Effector memory CD8-positive, alpha-beta T cell (primary cell): ENCODE measurements at regions not wholly inside any gene's neighbourhood (a gene's known extent, or its start where the extent isn't known, plus 50 kb on each side); places are given as distances from the start of the nearest gene placed in this dataset.
A peak's percentile ranks its signal among the peaks of the same experiment; 100 is the strongest.

Source experiments
- ATAC-seq: fragments of 150-1000 bp; cut with Tn5 transposase; replicated peaks from 2 replicates; pipeline ENCODE4 v1.10.0; 2021; ENCODE audit warnings: mild to moderate bottlenecking, moderate library complexity
- DNase-seq, 3 experiments: peaks; one replicate each; pipeline ENCODE4 v3.0.0; 2021
- H3K27ac Mint-ChIP-seq, 2 donors: one replicate each; pipeline ENCODE4 v1.8.0; 2022; ENCODE audit warnings: mild to moderate bottlenecking in 2 of 2, mixed read lengths in 2 of 2, moderate library complexity in 2 of 2
- H3K27me3 Mint-ChIP-seq, 2 donors: one replicate each; pipeline ENCODE4 v1.8.0; 2022; ENCODE audit warnings: mixed read lengths in 2 of 2
- H3K36me3 Mint-ChIP-seq: one replicate; pipeline ENCODE4 v1.8.0; 2022; ENCODE audit warnings: mild to moderate bottlenecking, moderate library complexity, mixed read lengths; ENCODE audit not compliant: insufficient read depth
- H3K4me1 Mint-ChIP-seq, 2 donors: one replicate each; pipeline ENCODE4 v1.8.0; 2022; ENCODE audit warnings: low read depth in 2 of 2, mixed read lengths in 2 of 2
- H3K4me3 Mint-ChIP-seq, 2 donors: one replicate each; pipeline ENCODE4 v1.8.0; 2022; ENCODE audit warnings: mild to moderate bottlenecking in 2 of 2, mixed read lengths in 2 of 2, moderate library complexity in 2 of 2
- H3K9me3 Mint-ChIP-seq, 2 donors: one replicate each; pipeline ENCODE4 v1.8.0; 2022; ENCODE audit warnings: mixed read lengths in 2 of 2

DNA sequence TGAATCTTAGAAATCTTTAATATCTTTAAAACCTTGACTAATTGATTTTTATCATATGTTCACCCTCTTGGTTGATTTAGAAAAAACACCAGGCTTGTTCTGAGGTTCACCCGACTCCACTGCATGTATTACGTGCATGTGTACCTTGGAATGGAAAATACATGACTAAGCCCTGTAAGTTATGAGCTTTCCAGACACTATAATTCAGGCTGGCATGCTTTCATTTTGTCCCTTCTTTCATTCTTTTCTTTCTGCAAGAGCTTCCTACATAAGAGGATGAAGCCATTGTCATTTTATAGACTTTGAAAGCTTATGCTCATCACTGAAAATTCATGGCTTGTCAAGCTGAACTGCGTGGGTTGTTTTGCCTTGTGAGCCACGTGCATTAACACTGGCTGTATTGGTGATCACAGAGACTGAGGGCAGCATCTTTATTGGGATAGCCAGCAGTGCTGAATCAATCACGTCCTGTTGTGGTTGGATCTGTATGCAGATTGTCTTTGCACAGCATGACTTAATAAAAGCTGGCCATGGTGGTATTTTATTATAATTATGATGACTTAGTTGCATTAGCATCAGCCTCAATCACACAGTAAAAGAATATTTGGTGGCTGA is 141.9 kb downstream of the SLIT2 start:
- Mint-ChIP-seq H3K4me3 (no peak overlapping the region), H3K27ac (no peak overlapping the region), H3K27me3 (no peaks in the 10 kb centered on the region), H3K36me3 (no peaks in the 10 kb centered on the region), H3K4me1 (no peaks in the 10 kb centered on the region), H3K9me3 (peaks cover 0 to 7% of the 10 kb centered on the region in 2 donors)
- no peak for DNase-seq
- ATAC-seq = no peak

DNA sequence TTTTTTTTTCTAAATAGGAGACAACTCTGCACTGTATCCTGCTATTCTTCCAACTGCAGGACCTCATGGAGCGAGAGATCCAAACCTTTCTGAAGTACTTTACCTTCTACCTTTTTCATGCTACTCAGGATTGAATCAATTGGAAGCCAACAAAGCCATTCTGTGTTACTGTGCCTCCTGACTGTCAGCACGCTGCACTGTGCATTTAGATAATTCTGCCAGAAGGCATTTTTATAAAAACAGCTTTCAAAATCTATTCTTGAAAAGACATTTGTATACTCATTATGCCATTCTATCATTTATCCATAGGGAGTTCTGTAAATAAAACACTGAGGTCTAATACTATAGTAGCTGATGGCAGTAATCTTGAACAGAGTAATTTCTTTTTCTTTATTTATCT is 142.8 kb downstream of the SLIT2 start:
- DNase-seq (no peak), ATAC-seq (no peak)
- Mint-ChIP-seq H3K4me1 (no peaks in the 10 kb centered on the region), H3K36me3 (no peaks in the 10 kb centered on the region), H3K4me3 (no peak overlapping the region), H3K9me3 (peaks cover 0 to 7% of the 10 kb centered on the region in 2 donors), H3K27ac (no peak overlapping the region), H3K27me3 (no peaks in the 10 kb centered on the region)

DNA sequence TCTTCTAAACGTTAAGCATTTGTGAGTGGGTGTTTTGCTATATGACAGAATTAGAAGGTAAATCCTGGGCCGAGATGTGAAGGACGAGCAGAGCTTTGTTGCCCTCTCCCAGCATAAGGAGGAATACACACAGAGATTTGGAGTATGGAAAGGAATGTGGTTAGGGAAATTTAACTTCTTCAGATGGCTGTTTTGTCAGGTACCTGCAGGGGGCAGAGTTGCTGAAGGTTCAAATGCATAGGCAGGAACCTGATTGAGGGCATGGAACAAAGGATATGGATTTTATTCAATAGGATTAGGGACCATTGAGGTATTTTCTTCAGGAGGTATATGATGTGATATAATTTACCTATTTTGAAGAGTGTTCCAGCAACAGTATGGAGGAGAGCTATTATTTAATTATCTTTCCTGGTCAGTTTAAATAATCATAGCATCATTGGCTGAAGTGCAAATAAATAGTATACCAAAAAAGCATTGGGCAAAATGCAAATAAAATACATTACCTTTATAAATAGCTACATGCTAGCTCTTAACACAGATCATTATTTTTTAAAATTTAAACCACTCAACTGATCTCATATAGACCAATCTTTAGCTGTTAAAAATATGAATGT is 143.6 kb downstream of the SLIT2 start:
- ATAC-seq (no peak), DNase-seq (peak in 1 of 3 experiments; percentile 4)
- peaks cover 0 to 7% of the 10 kb centered on the region in 2 donors for H3K9me3 Mint-ChIP-seq
- H3K4me3 Mint-ChIP-seq = no peak overlapping the region
- no peaks in the 10 kb centered on the region for H3K4me1 Mint-ChIP-seq
- no peaks in the 10 kb centered on the region for H3K27me3 Mint-ChIP-seq
- no peak overlapping the region for H3K27ac Mint-ChIP-seq
- H3K36me3 Mint-ChIP-seq = no peaks in the 10 kb centered on the region

DNA sequence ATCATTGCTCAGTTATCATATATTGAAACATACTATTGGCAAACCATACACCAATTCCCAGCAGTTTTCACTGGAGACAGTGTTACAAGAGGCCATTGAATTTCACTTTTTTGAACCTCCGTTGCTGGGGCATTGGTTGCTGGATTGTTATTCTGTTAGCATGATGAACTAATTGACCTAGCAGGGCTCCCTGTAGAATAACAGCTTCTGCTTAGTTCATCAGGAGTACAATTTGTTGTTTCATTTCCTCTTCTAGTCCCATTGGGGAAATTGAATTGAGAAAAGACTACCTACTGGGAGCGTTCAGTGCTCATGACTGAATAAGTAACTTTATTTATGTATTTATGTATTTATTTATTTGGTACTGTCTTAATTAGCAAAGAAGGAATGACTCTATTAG is 151.6 kb downstream of the SLIT2 start:
- Mint-ChIP-seq H3K36me3 (no peaks in the 10 kb centered on the region), H3K4me1 (no peaks in the 10 kb centered on the region), H3K4me3 (no peak overlapping the region), H3K27me3 (no peaks in the 10 kb centered on the region), H3K9me3 (peaks cover 0 to 2% of the 10 kb centered on the region in 2 donors), H3K27ac (no peak overlapping the region)
- DNase-seq (no peak), ATAC-seq (no peak)

DNA sequence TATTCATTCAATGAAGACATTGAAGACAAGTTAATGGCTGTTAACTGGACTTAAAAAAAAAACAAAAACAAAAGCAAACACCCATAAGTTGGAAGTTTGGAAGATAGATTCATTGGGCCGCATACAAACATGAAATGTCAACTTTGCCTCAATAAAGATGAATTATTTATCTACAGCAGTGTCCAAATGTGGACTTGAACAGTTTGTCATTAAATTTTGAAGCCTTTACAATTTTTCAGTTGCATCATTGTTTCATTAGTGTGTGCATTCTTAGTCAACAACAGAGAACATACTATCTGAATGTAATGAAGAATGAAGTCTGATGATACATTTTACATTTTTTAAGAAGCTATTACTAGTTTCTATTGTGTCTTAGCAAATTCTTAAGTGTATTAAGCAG is 152.1 kb downstream of the SLIT2 start:
- no peaks in the 10 kb centered on the region for H3K36me3 Mint-ChIP-seq
- H3K9me3 Mint-ChIP-seq = peaks cover 0 to 2% of the 10 kb centered on the region in 2 donors
- no peak for ATAC-seq
- H3K27me3 Mint-ChIP-seq = no peaks in the 10 kb centered on the region
- H3K27ac Mint-ChIP-seq = no peak overlapping the region
- H3K4me3 Mint-ChIP-seq = no peak overlapping the region
- no peak for DNase-seq
- no peaks in the 10 kb centered on the region for H3K4me1 Mint-ChIP-seq

DNA sequence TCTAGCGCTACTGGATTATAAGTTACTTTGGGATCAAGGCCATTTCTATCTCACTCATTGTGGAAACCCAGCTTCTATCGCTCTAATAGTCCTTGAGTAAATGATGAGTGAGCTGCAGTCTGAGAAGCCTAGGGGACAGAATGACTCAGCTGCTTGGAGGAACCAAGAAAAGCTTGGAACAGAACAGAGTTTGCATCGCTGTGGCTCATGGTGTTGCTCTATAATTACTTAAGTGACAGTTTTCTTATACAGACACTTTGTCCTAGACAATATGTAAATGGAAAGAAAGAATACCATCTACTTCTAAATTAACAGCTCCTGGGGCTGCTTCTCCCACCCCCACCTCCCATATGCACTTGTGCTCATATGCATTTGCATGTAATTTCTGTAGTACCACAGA is 156.9 kb downstream of the SLIT2 start:
- Mint-ChIP-seq H3K4me3 (no peak overlapping the region), H3K27me3 (no peaks in the 10 kb centered on the region), H3K36me3 (no peaks in the 10 kb centered on the region), H3K4me1 (no peaks in the 10 kb centered on the region), H3K9me3 (peaks cover 0 to 3% of the 10 kb centered on the region in 2 donors), H3K27ac (no peak overlapping the region)
- DNase-seq (no peak), ATAC-seq (no peak)

DNA sequence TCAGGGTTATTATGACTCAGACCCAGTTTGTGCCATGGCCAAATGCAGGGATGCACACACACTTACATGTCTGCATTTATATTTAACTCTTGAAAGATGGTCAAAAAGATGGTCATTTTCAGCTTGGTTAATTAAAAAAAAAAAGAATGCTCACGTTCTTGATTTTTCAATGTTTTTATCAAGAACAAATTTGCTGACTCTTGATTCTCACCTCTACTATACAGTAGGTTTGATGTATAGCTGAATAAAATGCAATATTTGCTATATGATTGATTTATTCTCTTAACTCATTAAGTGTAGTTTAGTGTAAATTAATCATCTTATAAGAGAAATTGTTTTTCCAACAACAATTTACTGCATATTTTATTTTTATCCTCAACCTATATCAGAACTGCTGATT is 160.4 kb downstream of the SLIT2 start:
- H3K4me3 Mint-ChIP-seq = no peak overlapping the region
- H3K9me3 Mint-ChIP-seq = peaks cover 0 to 3% of the 10 kb centered on the region in 2 donors
- no peaks in the 10 kb centered on the region for H3K27me3 Mint-ChIP-seq
- DNase-seq = no peak
- H3K27ac Mint-ChIP-seq = no peak overlapping the region
- no peaks in the 10 kb centered on the region for H3K4me1 Mint-ChIP-seq
- ATAC-seq = no peak
- no peaks in the 10 kb centered on the region for H3K36me3 Mint-ChIP-seq

DNA sequence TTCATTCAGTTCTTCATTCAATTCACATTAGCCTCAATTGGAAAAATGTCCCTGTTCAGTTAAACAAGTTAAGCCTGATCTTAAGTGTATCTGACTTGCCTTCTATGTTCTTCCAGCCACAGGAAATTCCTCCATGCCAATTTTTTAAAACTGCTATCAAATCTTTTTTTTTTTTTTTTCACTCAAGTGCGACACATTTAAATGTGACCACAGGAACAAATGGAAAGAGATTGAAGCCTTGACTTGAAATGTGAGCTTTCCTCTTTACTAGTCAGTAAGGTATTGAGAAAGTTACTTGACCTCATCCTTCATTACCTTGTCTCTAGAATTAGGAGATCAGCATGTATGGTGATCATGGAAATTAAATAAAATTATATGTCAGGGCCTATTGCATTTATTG is 165.1 kb downstream of the SLIT2 start:
- Mint-ChIP-seq H3K9me3 (no peaks in the 10 kb centered on the region), H3K36me3 (no peaks in the 10 kb centered on the region), H3K4me3 (no peak overlapping the region), H3K27ac (no peak overlapping the region), H3K4me1 (peaks cover 0 to 3% of the 10 kb centered on the region in 2 donors), H3K27me3 (no peaks in the 10 kb centered on the region)
- DNase-seq = no peak
- no peak for ATAC-seq

DNA sequence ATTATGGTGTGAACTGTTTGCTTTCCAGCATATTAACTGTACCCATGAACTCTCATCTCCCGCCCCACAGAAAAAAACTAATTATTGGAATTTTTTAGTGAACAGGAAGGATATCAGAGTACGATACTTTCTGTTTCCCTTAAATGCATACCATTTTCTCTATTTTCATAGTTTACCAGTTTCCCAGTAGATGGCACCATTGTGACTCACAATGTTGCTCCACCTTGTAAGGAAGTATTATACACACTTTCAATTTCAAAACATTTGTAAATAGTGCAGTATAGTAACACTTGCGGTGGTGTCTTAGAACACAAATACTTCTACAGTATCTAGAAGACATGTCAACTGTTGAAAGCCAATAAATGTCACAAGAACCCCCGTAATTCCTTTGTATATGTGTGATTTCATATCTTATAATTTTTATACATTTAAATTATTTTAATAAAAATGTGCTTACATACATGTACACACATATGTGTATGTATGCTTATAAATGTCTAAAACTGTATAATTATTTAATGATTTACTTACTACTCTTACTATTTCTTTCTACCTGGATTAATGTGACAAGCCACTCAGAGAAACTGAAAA is 167.3 kb downstream of the SLIT2 start:
- Mint-ChIP-seq H3K27me3 (no peaks in the 10 kb centered on the region), H3K4me3 (peak overlapping the region; percentile 56 to 66), H3K4me1 (peaks cover 0 to 3% of the 10 kb centered on the region in 2 donors), H3K36me3 (no peaks in the 10 kb centered on the region), H3K27ac (peak overlapping the region in 1 of 2 donors; percentile 42), H3K9me3 (no peaks in the 10 kb centered on the region)
- ATAC-seq = peak; percentile 93
- DNase-seq = no peak

DNA sequence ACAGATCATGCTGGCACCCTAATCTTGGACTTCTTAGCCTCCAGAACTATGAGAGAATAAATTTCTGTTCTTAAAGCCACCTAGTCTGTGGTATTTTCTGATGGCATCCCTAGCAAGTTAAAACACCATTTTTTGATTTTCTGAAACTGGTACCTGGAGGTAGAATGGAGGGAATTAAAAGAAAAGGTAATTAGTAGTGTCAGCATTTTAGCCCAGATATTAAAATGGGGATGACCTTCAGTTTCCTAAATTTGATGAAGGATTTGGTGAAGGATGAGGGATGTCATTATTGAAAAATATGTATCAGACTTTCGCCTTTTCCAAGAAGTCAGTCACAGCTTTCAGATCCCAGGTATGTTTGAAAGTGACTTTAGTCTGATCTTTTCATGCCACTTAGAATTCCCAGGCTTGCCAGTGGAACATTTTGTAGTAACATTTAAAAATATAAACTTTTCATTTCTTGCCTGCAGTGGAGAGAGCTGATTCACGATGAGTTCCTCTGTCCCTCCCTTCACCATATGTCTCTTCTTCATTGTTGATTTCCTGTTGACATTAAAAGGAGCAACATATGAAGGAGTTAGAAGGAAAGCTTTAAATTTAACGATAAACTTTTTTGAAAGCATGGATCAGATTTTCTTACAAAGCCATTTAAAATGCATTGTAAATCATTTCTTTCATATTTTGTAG is 169.4 kb downstream of the SLIT2 start:
- H3K4me1 Mint-ChIP-seq = peaks cover 0 to 3% of the 10 kb centered on the region in 2 donors

DNA sequence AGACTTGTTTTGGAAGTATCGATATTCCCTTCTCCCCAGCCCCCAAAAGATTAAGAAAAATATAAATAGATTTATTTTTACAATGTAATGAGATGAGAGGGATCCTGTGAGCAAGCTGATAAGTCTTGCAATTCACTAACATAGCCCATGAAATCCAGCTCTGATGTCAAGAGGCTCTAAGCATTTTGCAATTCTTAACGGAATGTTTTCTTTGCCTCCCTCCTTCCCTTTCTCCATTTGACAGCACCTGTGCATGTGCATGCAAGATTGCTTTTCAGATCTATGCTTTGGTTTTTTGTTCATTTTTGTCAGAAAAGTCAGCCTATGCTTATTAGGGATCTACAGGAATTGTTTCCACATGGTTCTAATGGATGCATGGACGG is 169.9 kb downstream of the SLIT2 start:
- H3K4me1 Mint-ChIP-seq = peaks cover 0 to 3% of the 10 kb centered on the region in 2 donors
- no peak overlapping the region for H3K4me3 Mint-ChIP-seq
- no peaks in the 10 kb centered on the region for H3K36me3 Mint-ChIP-seq
- H3K27ac Mint-ChIP-seq = no peak overlapping the region
- no peak for DNase-seq
- no peak for ATAC-seq
- no peaks in the 10 kb centered on the region for H3K27me3 Mint-ChIP-seq
- no peaks in the 10 kb centered on the region for H3K9me3 Mint-ChIP-seq

More for the DNA sequence above, 169.4 kb downstream of the SLIT2 start:
- Mint-ChIP-seq H3K4me3 (no peak overlapping the region), H3K9me3 (no peaks in the 10 kb centered on the region), H3K36me3 (no peaks in the 10 kb centered on the region), H3K27ac (no peak overlapping the region), H3K27me3 (no peaks in the 10 kb centered on the region)
- no peak for ATAC-seq
- DNase-seq = no peak

DNA sequence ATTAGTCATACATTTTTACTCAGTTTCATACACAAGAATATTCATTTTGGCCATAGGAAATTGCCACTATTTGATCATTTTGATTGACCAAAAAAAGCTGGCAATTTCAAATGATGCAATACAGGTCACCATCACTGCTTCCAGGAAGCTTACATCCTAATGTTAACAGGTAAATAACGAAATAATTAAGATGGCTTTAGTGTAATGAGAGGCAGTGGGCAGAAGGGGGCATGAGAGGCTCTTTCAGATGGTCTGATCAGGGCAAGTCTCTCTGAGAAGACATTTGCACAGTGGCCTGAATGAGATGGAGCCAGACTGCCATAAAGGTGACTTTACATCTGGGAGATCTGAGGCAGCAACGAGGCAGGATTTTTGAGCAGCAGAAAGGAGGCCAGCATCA is 170.7 kb downstream of the SLIT2 start:
- Mint-ChIP-seq H3K4me1 (peaks cover 0 to 3% of the 10 kb centered on the region in 2 donors), H3K27me3 (no peaks in the 10 kb centered on the region), H3K9me3 (no peaks in the 10 kb centered on the region), H3K4me3 (no peak overlapping the region), H3K27ac (no peak overlapping the region), H3K36me3 (no peaks in the 10 kb centered on the region)
- peak; percentile 60 for ATAC-seq
- peak; percentile 2 to 8 (median 3) for DNase-seq

DNA sequence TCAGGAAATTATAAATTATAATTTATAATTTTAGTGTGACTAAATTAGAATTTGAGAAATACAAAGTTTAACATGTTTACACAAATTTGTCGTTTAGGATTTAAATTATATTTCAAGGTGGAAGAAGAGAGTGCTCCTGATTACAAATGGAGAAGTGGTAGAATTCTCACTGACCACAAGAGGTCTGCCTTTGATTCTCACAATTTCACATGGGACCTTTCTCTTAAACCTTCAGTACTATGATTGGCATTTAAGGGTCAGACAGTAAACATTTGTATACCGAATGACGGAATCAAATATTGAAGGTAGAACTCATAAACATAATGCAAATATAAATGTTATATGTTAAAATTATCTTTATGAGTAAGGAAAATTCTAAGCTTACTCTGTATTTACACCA is 171.7 kb downstream of the SLIT2 start:
- Mint-ChIP-seq H3K4me3 (no peak overlapping the region), H3K9me3 (no peaks in the 10 kb centered on the region), H3K4me1 (peaks cover 0 to 3% of the 10 kb centered on the region in 2 donors), H3K36me3 (no peaks in the 10 kb centered on the region), H3K27ac (no peak overlapping the region), H3K27me3 (no peaks in the 10 kb centered on the region)
- no peak for DNase-seq
- ATAC-seq = no peak

DNA sequence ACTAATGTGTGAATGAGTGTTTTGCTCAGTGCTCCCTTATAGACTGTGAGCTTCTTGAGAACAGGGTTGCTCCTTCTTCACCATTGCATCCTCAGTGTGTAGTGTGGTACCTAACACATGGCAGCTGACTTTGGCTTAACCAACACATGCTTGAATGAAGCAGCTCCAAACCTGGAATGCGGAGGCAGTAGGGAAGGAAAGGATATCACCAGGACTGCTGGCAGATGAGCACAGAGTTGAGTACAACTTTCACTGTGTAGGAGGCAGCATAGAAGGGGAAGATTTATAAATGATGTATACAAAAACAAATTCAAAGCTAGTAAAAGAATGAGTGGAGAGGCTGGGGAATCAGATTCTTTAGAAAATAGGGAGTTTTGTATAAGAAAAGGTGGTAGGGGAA is 174.3 kb downstream of the SLIT2 start:
- Mint-ChIP-seq H3K9me3 (no peaks in the 10 kb centered on the region), H3K4me3 (no peak overlapping the region), H3K4me1 (no peaks in the 10 kb centered on the region), H3K27me3 (no peaks in the 10 kb centered on the region), H3K27ac (no peak overlapping the region), H3K36me3 (peaks cover 3% of the 10 kb centered on the region)
- DNase-seq (no peak), ATAC-seq (no peak)
